Cardiac septum (tissue), 1 donor: ENCODE measurements at regions not wholly inside any gene's neighbourhood (a gene's known extent, or its start where the extent isn't known, plus 50 kb on each side); places are given as distances from the start of the nearest gene placed in this dataset.
"Not testable (repeated sequence)": the region's sequence is repeated elsewhere in the genome, so short reads cannot be mapped to it uniquely, and the experiment has no call there.

ENCODE experiments used
- DNase-seq: peaks from one replicate; pipeline ENCODE4 v3.0.0-alpha.2; 2020; ENCODE audit warnings: low spot score
- intact Hi-C: fragments of 100-400 bp; cut with DNase I; formaldehyde crosslinking; loops from one replicate; pipeline ENCODE4 v1.14.0; 2022
- donor health status: DM: no; HTN: no; CAD: no.

DNA sequence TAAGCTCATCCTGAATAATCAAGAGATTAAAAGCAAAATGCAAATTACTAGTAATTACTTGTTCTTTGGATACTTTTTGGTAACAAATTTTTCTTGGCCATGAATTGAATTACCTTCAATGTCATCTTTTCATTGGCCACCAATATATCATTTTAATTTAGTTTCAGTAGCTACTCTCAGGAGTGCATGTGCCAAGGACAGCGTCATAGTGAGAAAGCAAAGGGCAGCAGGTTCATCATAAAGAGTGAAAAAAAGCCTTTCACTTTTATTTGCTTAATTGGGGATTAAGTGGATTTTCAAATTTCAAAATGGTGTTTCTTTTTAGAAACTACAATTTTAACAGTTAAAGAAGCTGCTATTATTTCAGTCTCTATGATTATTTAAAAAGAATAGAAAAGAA, 815.2 kb downstream of the NR4A2 start:
- no peak for DNase-seq
- intact Hi-C loops, result no loop called here

GRCh38 chr2:155513248-155513647, 814.8 kb downstream of the KCNJ3 start:
- DNase-seq, result no peak
- intact Hi-C loops, result no loop called here

DNA sequence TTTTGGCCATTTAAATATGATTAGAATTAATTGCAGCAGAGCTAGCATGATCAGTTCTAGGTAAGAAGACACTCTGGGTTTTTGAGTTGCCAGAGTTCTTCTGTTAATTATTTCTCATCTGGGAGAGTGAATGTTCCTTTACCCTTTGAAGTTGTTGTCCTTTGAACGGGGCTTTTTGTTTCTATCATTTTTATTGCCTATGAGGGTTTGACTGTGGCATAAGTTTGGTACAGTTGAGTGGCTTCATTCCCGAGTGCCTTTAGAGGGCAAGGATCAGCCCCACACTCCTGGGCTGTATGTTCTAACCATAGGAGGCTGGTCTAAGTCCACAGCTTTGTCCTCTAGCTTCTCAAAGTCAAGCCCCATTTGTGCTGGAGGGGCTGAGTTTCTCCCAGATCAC, 804.3 kb downstream of the KCNJ3 start:
- DNase-seq, result no peak
- intact Hi-C loops, result no loop called here

DNA sequence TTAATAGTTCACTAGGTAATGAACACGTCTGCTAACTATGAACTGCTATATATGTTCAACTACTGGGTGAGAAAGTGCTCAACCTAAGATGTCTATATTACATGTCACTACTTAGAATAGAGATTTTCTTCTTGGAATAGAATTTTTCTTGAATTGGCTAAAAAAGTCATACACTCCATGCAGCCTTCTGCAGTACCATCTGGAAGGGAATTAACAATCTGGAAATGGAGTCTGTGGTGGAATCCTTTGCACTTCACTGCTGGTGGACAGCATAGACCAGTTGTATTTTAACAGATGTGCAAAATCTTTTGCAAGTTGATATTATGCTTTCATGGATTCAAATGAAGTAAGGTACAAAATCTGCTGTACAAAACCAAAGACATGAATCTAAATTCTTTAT, 799.6 kb downstream of the KCNJ3 start:
- no peak for DNase-seq
- intact Hi-C loops, result no loop called here

- no peak for DNase-seq
- intact Hi-C loops, result no loop called here
These were observed 796.2 kb downstream of the KCNJ3 start for GRCh38 chr2:155494744-155495143.

DNA sequence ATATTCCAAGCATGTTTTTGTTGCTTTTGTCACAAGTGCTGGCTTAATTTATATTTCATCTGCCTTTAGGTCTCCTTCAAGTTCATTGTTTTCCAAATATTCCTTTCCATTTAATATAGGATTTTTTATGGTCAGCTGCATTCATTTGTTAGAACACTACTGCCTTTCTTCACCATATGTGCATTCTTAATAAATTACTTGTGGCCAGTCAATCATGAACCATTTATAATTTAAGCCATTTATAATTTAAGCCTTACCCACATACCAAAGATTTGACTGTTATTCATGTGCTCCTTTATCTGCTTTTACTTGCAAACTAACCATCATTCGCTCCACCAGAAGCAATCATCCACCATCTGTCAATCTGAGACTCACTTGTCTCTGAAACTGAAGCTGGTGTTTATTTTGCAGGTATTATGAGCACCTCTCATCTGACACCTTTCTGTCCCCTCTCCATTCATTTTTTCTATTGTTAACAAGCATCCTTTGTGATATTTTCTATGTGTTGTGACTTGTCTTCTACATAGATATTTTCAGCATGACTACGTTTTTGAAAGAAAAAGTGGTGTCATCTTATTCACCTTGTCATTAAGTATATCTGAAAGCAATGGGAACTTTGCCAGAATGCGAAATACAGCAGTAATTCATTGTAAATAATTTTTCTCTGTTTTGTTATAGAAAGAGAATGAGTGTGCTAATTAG, 786.8 kb downstream of the KCNJ3 start:
- DNase-seq, result no peak
- intact Hi-C loops, result no loop called here

DNA sequence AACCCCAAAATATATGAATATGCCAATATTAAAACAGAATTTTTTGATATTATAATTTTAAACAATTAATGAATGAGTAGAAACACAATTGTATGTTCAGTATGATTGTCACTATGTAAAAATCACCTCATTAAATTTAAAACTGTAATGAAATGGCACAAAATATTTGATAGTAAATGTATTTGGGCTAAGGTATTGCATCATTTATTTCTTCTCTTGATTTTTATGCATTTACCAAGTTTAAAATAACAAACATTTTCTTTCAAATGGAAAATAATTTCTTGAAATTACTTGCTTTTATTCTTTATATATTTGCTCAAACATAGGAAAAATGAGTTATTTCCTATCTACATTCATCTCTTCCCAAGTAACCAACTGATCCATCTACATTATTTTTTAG, 782.6 kb downstream of the KCNJ3 start:
- intact Hi-C loops, result no loop called here
- no peak for DNase-seq

DNA sequence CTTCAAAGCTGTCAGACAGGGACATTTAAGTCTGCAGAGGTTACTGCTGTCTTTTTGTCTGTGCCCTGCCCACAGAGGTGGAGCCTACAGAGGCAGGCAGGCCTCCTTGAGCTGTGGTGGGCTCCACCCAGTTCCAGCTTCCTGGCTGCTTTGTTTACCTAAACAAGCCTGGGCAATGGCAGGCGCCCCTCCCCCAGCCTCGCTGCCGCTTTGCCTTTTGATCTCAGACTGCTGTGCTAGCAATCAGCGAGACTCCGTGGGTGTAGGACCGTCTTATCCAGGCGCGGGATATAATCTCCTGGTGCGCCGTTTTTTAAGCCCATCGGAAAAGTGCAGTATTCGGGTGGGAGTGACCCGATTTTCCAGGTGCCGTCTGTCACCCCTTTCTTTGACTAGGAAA, 773.5 kb downstream of the KCNJ3 start:
- DNase-seq, intact Hi-C loops: not testable (repeated sequence)

DNA sequence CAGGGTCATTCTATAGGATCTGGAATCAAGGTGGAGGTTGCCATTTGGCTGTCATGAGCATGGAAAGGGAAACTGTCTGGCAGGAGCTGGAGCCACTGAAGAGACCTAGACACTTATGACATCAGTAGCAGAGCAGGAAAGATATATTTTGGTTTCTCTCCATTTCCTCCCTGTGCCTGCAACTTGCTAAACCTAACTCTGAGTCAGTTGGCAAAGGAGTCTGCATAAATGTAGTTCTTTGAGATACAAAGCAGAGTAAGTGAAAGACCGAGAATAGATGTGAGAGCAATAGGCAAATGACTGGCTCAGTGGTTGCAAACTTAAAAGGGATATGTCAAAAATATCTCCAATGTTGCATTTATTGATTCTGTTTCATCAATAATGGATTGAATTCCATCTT, 757.7 kb downstream of the KCNJ3 start:
- no peak for DNase-seq
- intact Hi-C loops, result no loop called here

DNA sequence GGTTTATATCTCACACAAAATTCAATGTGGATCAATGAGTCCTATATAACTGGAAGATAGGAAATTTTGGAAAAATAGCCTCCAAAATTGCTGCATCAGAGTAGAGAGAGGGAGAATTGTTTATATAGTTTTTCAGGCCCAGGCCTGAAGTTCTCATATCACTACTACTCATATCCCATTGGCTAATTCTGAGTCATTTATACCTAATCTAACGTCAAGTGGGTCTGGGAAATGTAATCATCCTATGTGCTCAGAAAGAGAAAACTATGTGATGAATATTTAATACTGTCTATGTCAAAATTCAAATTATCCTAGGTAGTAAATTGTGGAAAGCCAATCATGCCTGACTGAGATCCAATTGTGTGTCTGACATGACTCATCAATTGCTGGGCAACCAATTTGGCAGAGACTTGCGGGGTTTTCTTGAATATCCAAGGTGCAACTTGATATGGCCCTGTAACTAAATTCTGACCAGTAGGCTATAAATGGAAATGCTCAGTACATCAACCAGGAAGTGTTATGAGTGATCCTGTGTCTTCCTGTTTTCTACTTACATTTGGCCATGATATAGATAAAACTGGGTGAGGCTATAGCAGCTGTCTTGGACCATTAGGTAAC, 744.4 kb downstream of the KCNJ3 start:
- intact Hi-C loops, result no loop called here
- DNase-seq, result no peak

DNA sequence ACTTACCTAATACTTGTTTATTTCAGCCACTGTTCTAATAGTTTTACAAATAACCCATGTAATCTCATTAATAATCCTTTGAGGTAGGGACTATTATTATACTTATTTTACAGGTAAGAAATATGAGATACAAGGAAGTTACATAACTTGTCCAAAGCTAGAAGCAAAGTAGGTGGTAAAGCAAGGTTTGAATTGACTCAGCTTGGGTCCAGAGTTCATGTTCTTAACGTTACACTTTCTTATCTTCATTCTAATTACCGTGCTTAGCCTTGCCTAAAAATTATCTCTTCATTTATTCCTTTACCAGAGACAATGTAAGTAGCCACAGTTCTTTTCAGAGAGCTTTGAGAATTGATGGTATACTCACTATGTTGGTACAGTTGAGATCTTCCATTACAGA, 743.6 kb downstream of the KCNJ3 start:
- DNase-seq, result no peak
- intact Hi-C loops, result no loop called here

- DNase-seq, result no peak
- intact Hi-C loops, result no loop called here
These were observed 732.6 kb downstream of the KCNJ3 start for GRCh38 chr2:155431004-155431507.

- DNase-seq, result no peak
- intact Hi-C loops, result no loop called here
These were observed 729.0 kb downstream of the KCNJ3 start for GRCh38 chr2:155427470-155427869.

- intact Hi-C loops, result no loop called here
- DNase-seq, result no peak
These were observed 726.0 kb downstream of the KCNJ3 start for GRCh38 chr2:155424518-155424917.

DNA sequence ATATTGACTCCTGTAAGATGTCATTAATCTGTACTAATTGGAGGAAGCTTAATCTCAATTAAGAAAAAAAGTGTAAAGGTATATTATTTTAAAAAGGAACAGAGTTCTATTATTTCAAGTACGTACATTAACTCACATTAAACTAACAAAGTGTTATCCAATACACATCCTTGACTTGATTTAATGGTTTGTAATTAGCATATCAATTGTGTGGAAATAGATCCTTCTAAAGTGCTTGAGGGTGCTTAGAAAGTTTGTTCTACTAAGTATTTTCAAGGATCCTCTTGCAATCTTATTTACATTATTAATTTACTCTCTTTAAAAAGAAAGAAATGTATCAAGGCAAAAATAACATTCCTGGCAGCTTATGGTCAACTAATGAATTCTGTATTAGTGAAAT, 720.3 kb downstream of the KCNJ3 start:
- intact Hi-C loops, result no loop called here
- no peak for DNase-seq

DNA sequence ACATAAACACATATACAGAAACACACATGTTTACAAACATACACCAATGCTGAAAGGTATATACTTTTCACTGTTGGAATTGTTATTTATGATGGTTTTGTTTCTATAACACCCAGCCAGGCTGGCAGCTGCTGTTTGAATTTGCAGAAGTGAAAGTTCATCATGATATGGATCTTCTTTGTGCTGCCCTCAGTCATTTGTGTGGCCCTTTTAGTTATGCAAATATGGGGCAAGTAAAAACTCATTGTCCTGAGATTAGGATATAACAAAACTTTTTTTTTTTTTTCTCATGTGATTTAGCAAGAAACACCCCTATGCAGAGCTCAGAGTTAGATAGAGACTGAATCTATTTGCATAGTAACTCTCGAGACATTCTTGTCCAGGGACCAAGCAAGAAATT, 714.1 kb downstream of the KCNJ3 start:
- no peak for DNase-seq
- intact Hi-C loops, result no loop called here

DNA sequence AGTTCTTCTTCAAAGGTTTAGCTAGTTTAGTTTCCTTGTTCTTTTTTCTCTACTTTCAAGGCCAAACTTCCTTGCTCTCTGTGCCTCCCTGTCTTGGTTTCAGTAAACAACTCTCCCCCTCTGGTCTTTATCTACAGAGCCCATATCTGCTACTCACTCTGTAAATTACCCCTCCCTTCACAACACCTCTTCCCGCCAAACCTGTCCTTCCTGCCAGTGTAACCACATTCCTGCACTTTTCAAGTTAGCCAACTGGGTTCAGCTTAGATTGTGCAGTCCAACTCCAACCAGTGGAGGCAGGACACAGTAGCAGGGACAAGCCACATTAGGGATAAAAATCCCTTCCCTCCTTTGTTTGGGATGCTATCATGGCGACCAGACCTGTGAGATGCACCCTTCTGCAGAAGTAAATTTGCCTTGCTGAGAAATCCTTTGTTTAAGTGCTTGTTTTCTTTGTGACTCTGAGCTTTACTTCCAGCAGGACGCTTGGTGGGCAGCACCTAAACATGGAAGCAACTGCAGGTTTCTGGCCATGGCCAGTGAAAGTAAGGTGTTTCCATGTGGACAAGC, 706.0 kb downstream of the KCNJ3 start:
- intact Hi-C loops, result no loop called here
- DNase-seq, result no peak

- DNase-seq, result no peak
- intact Hi-C loops, result no loop called here
These were observed 694.9 kb downstream of the KCNJ3 start for GRCh38 chr2:155393406-155393805.

GRCh38 chr2:155391613-155392130, 693.2 kb downstream of the KCNJ3 start:
- DNase-seq, result no peak
- intact Hi-C loops, result no loop called here

GRCh38 chr2:155389224-155389623, 690.7 kb downstream of the KCNJ3 start:
- no peak for DNase-seq
- intact Hi-C loops, result no loop called here

DNA sequence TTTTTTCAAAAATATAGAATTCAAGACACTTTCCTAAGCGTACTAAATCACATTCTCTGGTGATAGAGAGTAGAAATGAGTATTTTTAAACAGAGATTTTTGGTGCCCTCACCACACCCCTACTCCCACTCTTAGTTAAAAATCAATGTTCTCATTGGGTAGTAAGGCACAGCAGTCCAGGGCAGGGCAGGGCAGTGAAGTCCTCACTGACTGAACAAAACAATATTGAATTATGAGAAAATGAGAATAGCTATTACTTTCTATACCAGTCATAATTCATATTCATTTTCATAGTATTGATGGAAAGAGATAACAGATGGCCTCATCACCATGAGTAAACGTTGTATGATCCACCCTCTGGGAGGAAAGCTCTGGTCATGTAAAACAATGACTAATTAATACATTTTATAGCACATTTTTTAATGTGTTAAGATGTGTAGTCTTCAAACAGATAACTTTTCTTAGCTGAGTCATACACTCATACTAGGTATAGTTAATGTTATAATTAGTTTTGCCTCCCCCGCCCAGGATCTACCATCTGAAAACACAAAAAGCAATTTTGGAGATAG, 686.1 kb downstream of the KCNJ3 start:
- DNase-seq, result no peak
- intact Hi-C loops, result no loop called here
